A673 (cell line): ENCODE measurements at regions not wholly inside any gene's neighbourhood (a gene's known extent, or its start where the extent isn't known, plus 50 kb on each side); places are given as distances from the start of the nearest gene placed in this dataset.

Source experiments
- CTCF ChIP-seq: fragments of 300-800, 200-600 bp; sonication (generic); conservative IDR thresholded peaks from 2 replicates; pipeline ENCODE4 v1.5.1; 2017; ENCODE audit warnings: low read depth, mild to moderate bottlenecking, antibody characterized with exemption, low read length, moderate library complexity, mixed read lengths
- EZH2 ChIP-seq: fragments of 200-600 bp; sonication (generic); IDR thresholded peaks from 2 replicates; pipeline ENCODE4 v1.6.1; 2017; ENCODE audit warnings: borderline replicate concordance, low read depth, mild to moderate bottlenecking, mixed read lengths, antibody characterized with exemption, low read length; ENCODE audit not compliant: poor library complexity, severe bottlenecking

DNA sequence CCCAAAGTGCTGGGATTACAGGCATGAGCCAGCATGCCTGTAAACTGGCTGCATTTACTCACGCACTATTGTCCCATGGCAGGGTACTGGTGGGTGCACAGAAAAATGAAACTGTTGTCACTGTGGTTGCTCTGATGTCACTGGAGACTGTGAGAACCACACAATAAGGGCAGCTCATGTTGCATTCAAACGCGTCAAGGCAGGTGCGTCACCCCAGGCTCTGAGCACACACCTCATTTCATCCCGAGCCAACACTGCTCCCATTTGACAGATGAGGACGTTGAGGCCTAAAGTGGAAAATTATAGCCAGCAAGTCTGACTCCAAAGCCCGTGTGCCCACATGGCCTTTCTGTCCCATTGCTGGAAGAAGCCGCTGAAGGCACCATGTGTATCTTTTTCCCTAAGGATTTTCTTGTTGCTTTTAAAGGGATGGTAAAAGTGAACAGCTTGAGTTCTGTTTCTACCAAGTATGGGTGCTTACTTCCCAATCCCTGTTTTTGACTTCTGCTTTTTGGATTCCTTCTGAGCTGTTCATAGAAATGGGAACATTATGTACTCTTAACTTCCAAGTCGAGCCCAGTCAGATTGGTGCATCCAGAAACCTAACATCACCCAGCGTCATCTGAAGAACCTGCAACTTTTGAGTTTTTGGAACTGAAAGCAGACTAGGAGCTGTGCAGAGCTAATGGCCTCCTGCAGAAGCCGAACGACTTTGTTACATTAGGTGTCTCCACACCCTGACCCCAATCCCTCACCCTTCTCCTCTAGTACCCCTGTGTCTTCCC, 60.1 kb upstream of the CARD11 start:
- TF ChIP-seq CTCF (no peak), EZH2 (no peak)
